K562 (cell line): ENCODE measurements at regions not wholly inside any gene's neighbourhood (a gene's known extent, or its start where the extent isn't known, plus 50 kb on each side); places are given as distances from the start of the nearest gene placed in this dataset.

ENCODE experiments used
- ATAC-seq: fragments of 200-7000 bp; cut with Tn5 transposase; 3 replicates; pipeline ENCODE4 v1.9.1; 2020; ENCODE audit warnings: moderate library complexity
- BruUV-seq: library from RNA; stranded (reverse); fragments of 400-500 nt; replicated peaks from 2 replicates; lab custom pipeline; 2021; lab: Mats Ljungman, UMichigan
- CTCF ChIA-PET: fragments of 300-600 bp; formaldehyde crosslinking; extraction: SDS; loops from one replicate; lab custom pipeline; 2021; ENCODE audit warnings: low intra/inter-chr PET ratio; lab: Yijun Ruan, JAX
- POLR2A ChIA-PET: fragments of 300-600, 350-650 bp; sonication (Branson Sonifier 250); formaldehyde crosslinking; extraction: SDS; loops from one replicate; lab custom pipeline; 2021; ENCODE audit warnings: antibody characterized with exemption, inconsistent platforms; lab: Yijun Ruan, JAX
- DNase-seq, 4 experiments: peaks; one replicate each; pipeline versions ENCODE4 v3.0.0 to v3.0.0-alpha.2; 2011 to 2018; ENCODE audit warnings: low spot score in 3 of 4, mixed read lengths in 3 of 4; ENCODE audit errors: extremely low read depth in 1 of 4
- FAIRE-seq: peaks from 2 replicates; lab custom pipeline; 2011; peaks lifted over from hg19 to GRCh38; lab: Jason Lieb, UNC
- H2AFZ ChIP-seq: 2 replicates; pipeline ENCODE4 v1.6.0; 2011; ENCODE audit warnings: low read depth, low read length, control low read depth, inconsistent platforms
- H3K27ac ChIP-seq: fragments of 200-600 bp; 3 replicates; pipeline ENCODE4 v1.8.0; 2011; ENCODE audit warnings: low read depth, mild to moderate bottlenecking, control low read depth, inconsistent platforms, low read length, moderate library complexity, mixed read lengths; ENCODE audit errors: extremely low read depth
- H3K27me3 ChIP-seq, 2 experiments: fragments of 300-600 bp in 1 of 2; 2 replicates in 1 of 2; 3 replicates in 1 of 2; pipeline versions ENCODE4 v1.6.0 to v1.8.0; 2011; ENCODE audit warnings: inconsistent platforms in 2 of 2, low read length in 2 of 2, mild to moderate bottlenecking in 1 of 2, mixed read lengths in 1 of 2, moderate library complexity in 1 of 2; ENCODE audit not compliant: control insufficient read depth in 2 of 2, insufficient read depth in 2 of 2
- H3K36me3 ChIP-seq: fragments of 300-600 bp; 3 replicates; pipeline ENCODE4 v1.8.0; 2011; ENCODE audit warnings: mild to moderate bottlenecking, low read length, inconsistent platforms; ENCODE audit not compliant: control insufficient read depth, insufficient read depth
- H3K4me1 ChIP-seq, 2 experiments: fragments of 200-600 bp in 1 of 2; replicated peaks in 1 of 2; 2 replicates in 1 of 2; 3 replicates in 1 of 2; pipeline versions ENCODE4 v1.5.1 to v1.8.0; 2011; ENCODE audit warnings: inconsistent platforms in 2 of 2, low read length in 2 of 2, mild to moderate bottlenecking in 1 of 2, mixed read lengths in 1 of 2, moderate library complexity in 1 of 2; ENCODE audit not compliant: control insufficient read depth in 2 of 2, insufficient read depth in 2 of 2
- H3K4me2 ChIP-seq: 2 replicates; pipeline ENCODE4 v1.6.1; 2011; ENCODE audit warnings: low read length, control low read depth, inconsistent platforms, mixed read lengths; ENCODE audit not compliant: insufficient read depth
- H3K4me3 ChIP-seq: fragments of 200-600 bp; sonication (generic), shearing (Covaris generic); 2 replicates; pipeline ENCODE4 v1.5.1; 2016; ENCODE audit warnings: control low read depth, inconsistent platforms
- H3K79me2 ChIP-seq: fragments of 200-600 bp; 3 replicates; pipeline ENCODE4 v1.8.0; 2011; ENCODE audit warnings: low read length, inconsistent platforms; ENCODE audit not compliant: control insufficient read depth, insufficient read depth
- H3K9ac ChIP-seq, 2 experiments: 2 replicates each; pipeline versions ENCODE4 v1.6.0 to v1.6.1; 2011; ENCODE audit warnings: low read depth in 2 of 2, low read length in 2 of 2, control low read depth in 1 of 2, inconsistent platforms in 1 of 2, mild to moderate bottlenecking in 1 of 2, mixed read lengths in 1 of 2; ENCODE audit not compliant: insufficient read depth in 1 of 2
- H3K9me1 ChIP-seq: one replicate; pipeline ENCODE4 v1.6.0; 2011; ENCODE audit warnings: inconsistent platforms, mild to moderate bottlenecking, low read length, moderate library complexity; ENCODE audit not compliant: control insufficient read depth, insufficient read depth
- H3K9me3 ChIP-seq: replicated peaks from 2 replicates; pipeline ENCODE4 v1.5.1; 2011; ENCODE audit warnings: low read depth, low read length, inconsistent platforms; ENCODE audit not compliant: control insufficient read depth, insufficient read depth
- H4K20me1 ChIP-seq: replicated peaks from 2 replicates; pipeline ENCODE4 v1.6.1; 2011; ENCODE audit warnings: low read length, inconsistent platforms, mixed read lengths; ENCODE audit not compliant: control insufficient read depth, insufficient read depth
- ARHGAP35 ChIP-seq: fragments of 450-650 bp; IDR thresholded peaks from 2 replicates; pipeline ENCODE4 v1.6.1; 2018; ENCODE audit not compliant: partially characterized antibody
- NFRKB ChIP-seq: fragments of 450-650 bp; IDR thresholded peaks from 2 replicates; pipeline ENCODE4 v1.6.1; 2016; ENCODE audit warnings: low read depth
- POLR2G ChIP-seq: fragments of 200-400 bp; formaldehyde crosslinking; IDR thresholded peaks from 2 replicates; pipeline ENCODE4 v1.6.1; 2017; ENCODE audit warnings: low read depth, mild to moderate bottlenecking, antibody characterized with exemption, low read length, moderate library complexity
- POLR3A ChIP-seq: IDR thresholded peaks from 2 replicates; pipeline ENCODE4 v1.6.1; 2011; ENCODE audit warnings: borderline replicate concordance, mild to moderate bottlenecking, moderate library complexity; ENCODE audit not compliant: insufficient read length, insufficient read depth; ENCODE audit errors: extremely low read depth
- SPI1 ChIP-seq: IDR thresholded peaks from 2 replicates; pipeline ENCODE4 v1.6.1; 2011; ENCODE audit warnings: low read depth, low read length, control low read depth, borderline replicate concordance
- TGIF2 ChIP-seq: sonication (generic); formaldehyde crosslinking; IDR thresholded peaks from 2 replicates; pipeline ENCODE4 v1.8.1; 2022; ENCODE audit warnings: mild to moderate bottlenecking, missing genetic modification reagents, moderate library complexity
- ZNF311 ChIP-seq: fragments of 250-450 bp; sonication (Bioruptor Pico); IDR thresholded peaks from 2 replicates; pipeline ENCODE4 v1.4.0; 2020; ENCODE audit warnings: mild to moderate bottlenecking, moderate library complexity
- WGBS: fragments of 100-300 bp; shearing (Covaris generic); methylation state at CpG from one replicate; pipeline ENCODE4 v1.1.6; 2016; ENCODE audit warnings: low coverage, mixed read lengths; ENCODE audit not compliant: insufficient coverage; ENCODE audit errors: missing lambda C conversion rate; 5-methylcytosine and 5-hydroxymethylcytosine counted together
- in situ Hi-C: fragments of 300-500 bp; cut with MboI; formaldehyde crosslinking; loops from 4 replicates; pipeline ENCODE4 v1.15.0; 2018; ENCODE audit warnings: inconsistent platforms, mixed read lengths
- intact Hi-C: fragments of 100-400 bp; cut with micrococcal nuclease; formaldehyde crosslinking; loops from 2 replicates; pipeline ENCODE4 v1.14.2; 2022
- TF ChIP-seq, protein P1 (sequence below): fragments of 450-650 bp; IDR thresholded peaks from one replicate; pipeline ENCODE4 v1.6.1; 2018; ENCODE audit warnings: mild to moderate bottlenecking, moderate library complexity; ENCODE audit not compliant: partially characterized antibody
- TF ChIP-seq, protein P2 (sequence below): fragments of 250-450 bp; sonication (Bioruptor Pico); IDR thresholded peaks from 2 replicates; pipeline ENCODE4 v1.4.0; 2020

DNA sequence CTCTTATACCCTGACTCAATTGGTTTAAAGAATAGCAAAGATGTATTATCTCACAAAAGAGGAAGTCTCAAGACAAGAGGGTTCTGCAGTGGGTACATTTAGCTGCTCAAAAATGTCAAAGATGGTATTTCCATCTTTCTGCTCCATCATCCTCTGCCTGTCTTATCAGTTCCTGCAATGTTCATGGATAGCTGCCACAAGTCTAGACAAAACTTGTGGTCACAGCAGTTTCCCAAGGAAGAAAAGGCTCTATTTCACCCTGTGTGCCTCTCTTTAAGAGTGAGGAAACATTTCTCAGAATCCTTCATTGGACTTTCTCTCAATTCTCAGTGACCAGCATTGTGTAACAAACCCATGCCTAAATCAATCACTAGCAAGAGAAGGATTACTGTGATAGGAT lies 634.2 kb upstream of the AUTS2 start:
- Histone ChIP-seq H3K9me1 (no peaks in the 10 kb centered on the region), H3K4me2 (no peak overlapping the region), H3K79me2 (no peaks in the 10 kb centered on the region), H3K9me3 (no peaks in the 10 kb centered on the region), H2AFZ (no peak overlapping the region), H3K27ac (no peak overlapping the region), H4K20me1 (no peaks in the 10 kb centered on the region), H3K9ac (no peak overlapping the region), H3K4me3 (no peak overlapping the region), H3K27me3 (no peaks in the 10 kb centered on the region), H3K36me3 (no peaks in the 10 kb centered on the region), H3K4me1 (no peaks in the 10 kb centered on the region)
- ChIA-PET POLR2A (no interaction called here), CTCF (no interaction called here)
- in situ Hi-C loops (no loop called here), intact Hi-C loops (no loop called here)
- BruUV-seq, result no TSS peak
- ATAC-seq (no peak), DNase-seq (no peak), FAIRE-seq (no peak)
- TF ChIP-seq ARHGAP35 (no peak), POLR3A (no peak), SPI1 (peak; percentile 57; the same call in 1 of the 2 replicates), TGIF2 (CRISPR knock-in tag) (no peak)

DNA sequence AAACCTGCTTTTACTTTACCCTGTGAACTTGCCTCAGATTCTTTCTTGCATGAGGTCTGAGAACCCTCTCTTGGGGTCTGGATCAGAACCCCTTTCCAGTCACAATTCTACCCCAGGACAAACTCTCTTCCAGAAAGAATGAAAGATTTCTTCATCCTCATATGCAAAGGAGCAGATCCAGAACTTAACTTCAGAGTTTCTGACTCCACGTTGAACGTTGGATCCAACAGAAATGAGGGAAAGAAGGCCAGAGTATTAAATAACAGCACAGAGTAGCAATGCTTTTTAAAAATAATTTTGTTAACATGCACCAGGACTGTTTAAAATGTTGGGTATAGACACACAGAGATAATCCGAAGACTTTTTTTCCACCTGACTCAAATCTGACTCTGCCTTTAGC lies 632.9 kb upstream of the AUTS2 start:
- H3K79me2 ChIP-seq, result no peaks in the 10 kb centered on the region
- H4K20me1 ChIP-seq, result no peaks in the 10 kb centered on the region
- no peak for FAIRE-seq
- no peaks in the 10 kb centered on the region for H3K9me1 ChIP-seq
- DNase-seq, result no peak
- TF ChIP-seq ZNF311 (CRISPR knock-in tag) (no peak), POLR2G (no peak), NFRKB (no peak)
- TF ChIP-seq, protein P1, sequence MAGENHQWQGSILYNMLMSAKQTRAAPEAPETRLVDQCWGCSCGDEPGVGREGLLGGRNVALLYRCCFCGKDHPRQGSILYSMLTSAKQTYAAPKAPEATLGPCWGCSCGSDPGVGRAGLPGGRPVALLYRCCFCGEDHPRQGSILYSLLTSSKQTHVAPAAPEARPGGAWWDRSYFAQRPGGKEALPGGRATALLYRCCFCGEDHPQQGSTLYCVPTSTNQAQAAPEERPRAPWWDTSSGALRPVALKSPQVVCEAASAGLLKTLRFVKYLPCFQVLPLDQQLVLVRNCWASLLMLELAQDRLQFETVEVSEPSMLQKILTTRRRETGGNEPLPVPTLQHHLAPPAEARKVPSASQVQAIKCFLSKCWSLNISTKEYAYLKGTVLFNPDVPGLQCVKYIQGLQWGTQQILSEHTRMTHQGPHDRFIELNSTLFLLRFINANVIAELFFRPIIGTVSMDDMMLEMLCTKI, result no peak
- TF ChIP-seq, protein P2, sequence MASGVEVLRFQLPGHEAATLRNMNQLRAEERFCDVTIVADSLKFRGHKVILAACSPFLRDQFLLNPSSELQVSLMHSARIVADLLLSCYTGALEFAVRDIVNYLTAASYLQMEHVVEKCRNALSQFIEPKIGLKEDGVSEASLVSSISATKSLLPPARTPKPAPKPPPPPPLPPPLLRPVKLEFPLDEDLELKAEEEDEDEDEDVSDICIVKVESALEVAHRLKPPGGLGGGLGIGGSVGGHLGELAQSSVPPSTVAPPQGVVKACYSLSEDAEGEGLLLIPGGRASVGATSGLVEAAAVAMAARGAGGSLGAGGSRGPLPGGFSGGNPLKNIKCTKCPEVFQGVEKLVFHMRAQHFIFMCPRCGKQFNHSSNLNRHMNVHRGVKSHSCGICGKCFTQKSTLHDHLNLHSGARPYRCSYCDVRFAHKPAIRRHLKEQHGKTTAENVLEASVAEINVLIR (CRISPR knock-in tag), result no peak
- no TSS peak for BruUV-seq
- no peak overlapping the region for H3K4me2 ChIP-seq
- no peaks in the 10 kb centered on the region for H3K27me3 ChIP-seq
- no peak overlapping the region for H2AFZ ChIP-seq
- intact Hi-C loops (no loop called here), in situ Hi-C loops (no loop called here)
- no peak overlapping the region for H3K9ac ChIP-seq
- H3K9me3 ChIP-seq, result no peaks in the 10 kb centered on the region
- H3K4me3 ChIP-seq, result no peak overlapping the region
- ChIA-PET CTCF (no interaction called here), POLR2A (no interaction called here)
- no peak overlapping the region for H3K27ac ChIP-seq
- WGBS, result 0% methylated on average over 3 of the region's 3 CpGs
- H3K4me1 ChIP-seq, result no peaks in the 10 kb centered on the region
- H3K36me3 ChIP-seq, result no peaks in the 10 kb centered on the region
- no peak for ATAC-seq
